Limb (tissue), 2 donors: ENCODE measurements at regions not wholly inside any gene's neighbourhood (a gene's known extent, or its start where the extent isn't known, plus 50 kb on each side); places are given as distances from the start of the nearest gene placed in this dataset.

Experiments used
- DNase-seq, 2 donors: peaks; one replicate each; pipeline ENCODE4 v3.0.0-alpha.2; 2016; ENCODE audit errors: extremely low spot score in 2 of 2

DNA sequence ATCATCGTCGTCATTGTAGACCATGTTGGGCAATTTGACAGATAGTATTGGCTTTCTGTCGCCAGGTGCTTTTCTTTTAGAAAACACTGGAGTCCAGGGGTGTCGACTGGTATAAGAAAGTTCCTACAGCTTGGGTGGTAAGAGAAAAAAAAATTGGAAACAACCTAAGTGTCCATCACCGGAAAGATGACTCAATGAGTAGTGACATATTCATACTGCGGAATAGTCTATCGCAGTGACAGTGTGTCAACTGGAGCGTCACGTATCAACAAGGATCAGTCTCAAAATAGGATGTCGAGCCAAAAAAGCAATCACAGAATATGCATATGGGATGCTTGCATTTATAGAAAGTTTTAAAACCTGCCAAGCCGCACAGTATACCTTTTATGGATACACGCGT, 157.6 kb downstream of the MN1 start:
- no peak for DNase-seq

DNA sequence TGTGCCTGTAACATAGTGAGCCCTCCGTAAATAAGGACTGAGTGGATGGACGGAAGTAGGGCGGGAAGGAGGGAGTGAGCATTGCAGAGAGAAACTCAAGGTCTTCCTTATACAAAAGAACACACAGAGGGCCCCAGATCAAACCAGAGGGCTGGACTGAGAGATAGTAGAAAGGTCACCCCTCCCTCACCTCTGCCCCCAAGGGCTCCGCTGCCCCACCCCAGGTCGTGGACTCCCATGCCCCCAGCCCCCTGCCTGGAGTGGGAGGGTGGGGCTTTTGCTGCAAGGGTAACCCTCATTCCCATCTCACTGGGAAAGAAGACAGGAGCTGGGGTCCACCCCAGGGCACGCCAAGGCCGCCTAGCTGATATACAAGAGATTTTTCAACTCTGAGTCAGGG, 157.0 kb downstream of the MN1 start:
- DNase-seq: no peak

DNA sequence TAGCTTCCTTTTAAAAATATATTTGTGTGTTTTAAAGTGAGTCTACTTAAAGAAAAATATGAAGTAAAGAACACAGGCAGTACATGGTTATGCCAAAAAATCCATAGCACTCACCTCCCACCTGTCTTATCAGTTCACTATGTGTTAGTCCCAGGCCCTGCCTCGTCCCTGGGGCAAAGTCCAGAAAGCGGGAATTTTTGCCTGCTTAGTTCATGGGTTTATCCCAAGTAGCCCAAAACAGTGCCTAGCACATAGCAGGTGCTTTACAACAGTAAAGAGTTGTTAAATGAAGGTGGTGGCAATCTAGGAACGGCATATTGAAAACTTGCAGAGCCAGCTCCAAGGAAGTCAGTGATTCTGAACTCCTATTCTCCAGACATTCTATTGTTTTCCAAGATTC, 154.0 kb downstream of the MN1 start:
- no peak for DNase-seq

DNA sequence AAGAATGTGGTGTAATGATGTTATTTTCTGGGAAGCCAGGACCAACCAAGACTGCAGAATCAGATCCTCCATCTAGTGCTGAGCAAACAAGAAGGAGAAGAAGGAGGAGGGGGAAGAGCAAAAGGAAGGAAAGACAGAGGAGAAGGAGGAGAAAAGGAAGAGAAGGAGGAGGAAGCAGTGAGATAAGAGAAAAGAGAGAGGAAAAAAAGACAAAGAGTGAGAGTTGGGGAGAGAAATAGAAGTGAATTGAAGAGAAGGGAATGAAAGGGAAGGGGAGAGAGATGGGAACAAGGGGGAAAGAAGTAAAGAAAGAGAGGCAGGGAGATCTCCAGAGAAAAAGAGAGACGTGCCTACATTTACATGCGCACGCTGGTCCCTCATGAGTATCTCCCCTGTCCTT, 153.5 kb downstream of the MN1 start:
- DNase-seq: no peak

DNA sequence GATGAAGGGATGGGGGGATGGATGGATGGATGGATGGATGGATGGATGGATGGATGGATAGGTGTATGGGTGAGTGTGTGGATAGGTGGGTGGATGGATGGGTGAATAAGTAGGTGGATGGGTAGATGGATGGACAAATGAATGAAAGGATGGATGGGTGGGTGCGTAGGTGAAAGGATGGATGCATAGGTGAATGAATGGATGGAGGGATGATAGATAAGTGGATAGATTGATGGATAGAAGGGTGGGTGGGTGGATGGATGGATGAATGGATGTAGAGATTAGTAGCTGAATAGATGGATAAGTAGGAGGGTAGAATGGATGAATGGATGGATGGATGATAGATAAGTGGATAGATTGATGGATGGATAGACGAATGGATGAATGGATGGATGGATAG, 152.7 kb downstream of the MN1 start:
- no peak for DNase-seq

DNA sequence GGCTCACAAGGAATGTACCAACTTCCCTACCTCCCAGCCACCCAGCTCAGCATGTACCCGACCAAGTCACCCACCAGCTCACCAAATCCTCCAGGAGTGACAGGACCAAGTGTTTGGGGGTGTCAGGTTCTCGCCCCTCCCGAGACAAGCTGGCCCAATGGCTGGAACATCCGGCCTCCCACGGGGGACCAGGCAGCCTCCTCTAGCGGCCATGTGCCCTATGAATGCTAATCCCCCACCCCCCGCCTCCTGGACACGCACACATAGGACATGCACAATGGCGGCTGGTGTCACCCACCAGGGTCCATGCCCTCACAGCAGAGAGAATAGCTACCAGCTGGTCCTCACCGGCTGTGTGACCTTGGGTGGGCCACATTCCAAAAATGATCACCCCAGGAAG, 151.0 kb downstream of the MN1 start:
- DNase-seq: no peak

DNA sequence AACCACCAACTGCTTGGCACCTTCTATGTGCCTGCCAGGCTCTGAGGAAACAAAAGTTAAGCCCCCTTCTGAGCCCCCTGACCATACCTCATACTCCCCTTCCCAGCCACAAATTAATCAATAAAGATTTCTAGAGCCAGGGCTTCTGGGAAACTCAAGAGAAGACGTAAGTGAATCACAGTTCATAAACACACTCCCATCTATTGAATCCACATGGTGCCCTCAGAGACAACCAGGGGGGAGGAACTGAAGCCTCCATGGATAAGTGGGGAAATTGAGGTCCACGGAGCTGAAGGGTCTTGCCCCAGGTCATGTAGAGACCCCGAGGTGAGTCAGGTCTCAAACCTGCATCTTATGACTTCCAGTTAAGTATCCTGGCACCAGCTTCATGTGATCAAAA, 150.6 kb downstream of the MN1 start:
- DNase-seq: no peak

DNA sequence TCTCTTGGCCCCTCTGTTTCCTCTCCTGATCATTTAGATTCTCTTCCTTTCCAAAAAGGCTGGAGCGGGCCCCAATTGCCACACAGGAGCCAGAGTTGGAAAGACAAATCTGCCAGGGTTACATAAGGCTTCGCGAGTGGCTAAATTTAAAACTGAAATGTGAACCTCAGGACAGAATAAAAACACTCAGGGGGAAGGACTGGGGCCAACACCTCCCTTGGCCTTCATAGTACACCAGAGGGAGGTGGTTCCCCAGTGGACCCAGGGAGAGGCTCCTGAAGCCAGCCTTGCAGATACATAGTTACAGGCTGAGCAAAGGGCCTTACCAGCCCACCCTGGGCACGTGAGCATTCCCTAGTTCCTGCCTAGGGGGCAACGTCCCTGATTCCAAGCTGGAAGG, 150.1 kb downstream of the MN1 start:
- DNase-seq: no peak

DNA sequence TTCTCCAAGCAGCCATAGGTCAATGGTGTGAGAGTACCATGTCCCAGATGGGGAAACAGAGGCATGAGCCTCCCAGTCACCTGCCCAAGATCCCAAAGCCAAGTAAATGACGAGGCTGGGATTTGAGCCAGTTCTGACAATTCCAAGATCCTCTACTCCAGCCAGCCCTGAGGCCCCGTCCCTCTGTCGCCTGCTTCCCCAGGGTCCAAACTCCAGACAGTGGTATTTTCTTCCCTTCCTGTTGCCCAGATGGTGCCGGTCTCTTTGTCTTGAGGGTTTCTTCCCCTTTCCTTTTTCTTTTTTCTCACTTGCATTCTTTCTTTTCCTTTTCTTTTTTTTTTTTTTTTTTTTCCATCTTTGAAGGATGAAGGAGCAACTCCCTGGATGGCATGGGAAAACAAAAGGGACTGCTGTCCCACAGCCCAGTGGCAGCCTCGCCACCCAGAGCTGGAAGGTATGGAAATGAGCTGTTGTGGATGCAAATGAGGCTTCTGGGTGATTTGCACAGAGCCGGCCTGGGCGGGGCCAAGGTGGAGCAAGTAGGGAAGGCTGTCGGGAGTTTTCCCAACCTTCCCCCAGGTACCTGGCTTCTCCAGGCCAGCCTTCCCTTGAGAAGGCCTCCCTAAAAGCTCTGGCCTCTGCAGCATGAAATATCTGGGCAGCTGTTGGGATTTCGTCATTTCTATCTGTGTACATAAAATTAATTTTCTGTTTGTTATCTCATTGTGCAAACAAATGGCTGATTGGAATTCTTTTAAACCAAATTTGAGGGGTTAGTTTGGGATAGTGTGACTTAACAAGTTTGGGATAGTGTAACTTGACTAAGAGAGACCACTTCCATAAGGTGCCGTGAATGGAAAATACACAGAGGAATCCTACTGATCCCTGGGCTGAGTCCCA, 146.8 kb downstream of the MN1 start:
- no peak for DNase-seq

DNA sequence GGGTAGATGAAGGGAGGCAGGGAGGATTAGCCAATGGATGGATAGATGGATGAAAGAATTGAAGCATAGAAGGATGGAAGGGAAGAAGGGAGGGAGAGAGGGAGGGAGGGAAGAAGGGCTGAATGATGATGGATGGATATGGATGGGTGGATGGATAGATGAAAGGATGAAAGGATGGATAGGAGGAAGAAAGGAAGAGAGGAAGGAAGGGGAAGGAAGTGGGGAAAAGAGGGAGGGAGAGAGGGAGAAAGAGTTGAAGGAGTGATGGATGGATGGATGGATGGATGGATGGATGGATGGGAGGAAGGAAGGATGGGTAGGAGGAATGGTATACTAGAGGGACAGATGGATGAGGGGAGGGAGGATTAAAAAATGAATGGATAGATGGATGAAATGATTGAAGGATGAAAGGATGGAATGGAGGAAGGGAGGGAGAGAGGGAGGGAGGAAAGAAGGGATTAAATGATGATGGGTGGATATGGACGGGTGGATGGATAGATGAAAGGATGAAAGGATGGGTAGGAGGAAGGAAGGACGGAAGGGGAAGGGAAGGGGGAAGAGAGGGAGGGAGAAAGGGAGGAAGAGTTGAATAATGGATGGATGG, 145.9 kb downstream of the MN1 start:
- DNase-seq: no peak

DNA sequence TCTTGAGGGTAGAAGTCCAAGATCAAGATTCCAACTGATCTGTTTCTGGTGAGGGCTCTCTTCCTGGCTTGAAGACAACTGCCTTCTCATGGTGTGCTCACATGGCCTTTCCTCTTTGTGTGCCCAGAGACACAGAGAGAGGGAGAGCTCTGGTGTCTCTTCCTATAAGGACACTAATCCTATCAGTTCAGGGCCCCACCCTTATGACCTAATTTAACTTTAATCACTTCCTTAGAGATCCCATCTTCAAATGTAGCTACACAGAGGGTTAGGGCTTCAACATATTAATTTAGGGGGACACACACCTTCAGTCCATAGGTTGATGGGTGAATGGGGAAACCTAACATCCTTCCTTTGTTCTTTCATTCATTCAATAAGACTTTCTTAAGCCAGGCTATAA, 144.6 kb downstream of the MN1 start:
- no peak for DNase-seq

DNA sequence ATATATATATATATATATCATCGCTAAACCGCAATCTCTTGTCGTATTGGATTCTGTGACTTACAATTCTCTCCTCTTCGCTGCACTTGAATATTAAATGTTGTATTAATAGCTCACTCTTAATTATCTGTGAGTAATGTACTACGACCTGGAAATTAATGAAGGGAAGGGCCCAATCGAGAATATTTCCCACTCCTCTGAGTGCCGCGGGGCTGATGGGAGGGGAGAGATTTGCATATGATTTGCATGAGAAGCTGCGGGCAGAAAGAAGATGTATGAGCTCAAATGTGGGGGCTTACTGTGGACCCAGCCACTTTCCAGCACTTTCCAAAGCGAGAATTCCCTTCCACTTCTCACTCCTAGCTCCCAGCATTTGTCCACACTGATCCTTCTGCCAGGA, 141.2 kb downstream of the MN1 start:
- no peak for DNase-seq

DNA sequence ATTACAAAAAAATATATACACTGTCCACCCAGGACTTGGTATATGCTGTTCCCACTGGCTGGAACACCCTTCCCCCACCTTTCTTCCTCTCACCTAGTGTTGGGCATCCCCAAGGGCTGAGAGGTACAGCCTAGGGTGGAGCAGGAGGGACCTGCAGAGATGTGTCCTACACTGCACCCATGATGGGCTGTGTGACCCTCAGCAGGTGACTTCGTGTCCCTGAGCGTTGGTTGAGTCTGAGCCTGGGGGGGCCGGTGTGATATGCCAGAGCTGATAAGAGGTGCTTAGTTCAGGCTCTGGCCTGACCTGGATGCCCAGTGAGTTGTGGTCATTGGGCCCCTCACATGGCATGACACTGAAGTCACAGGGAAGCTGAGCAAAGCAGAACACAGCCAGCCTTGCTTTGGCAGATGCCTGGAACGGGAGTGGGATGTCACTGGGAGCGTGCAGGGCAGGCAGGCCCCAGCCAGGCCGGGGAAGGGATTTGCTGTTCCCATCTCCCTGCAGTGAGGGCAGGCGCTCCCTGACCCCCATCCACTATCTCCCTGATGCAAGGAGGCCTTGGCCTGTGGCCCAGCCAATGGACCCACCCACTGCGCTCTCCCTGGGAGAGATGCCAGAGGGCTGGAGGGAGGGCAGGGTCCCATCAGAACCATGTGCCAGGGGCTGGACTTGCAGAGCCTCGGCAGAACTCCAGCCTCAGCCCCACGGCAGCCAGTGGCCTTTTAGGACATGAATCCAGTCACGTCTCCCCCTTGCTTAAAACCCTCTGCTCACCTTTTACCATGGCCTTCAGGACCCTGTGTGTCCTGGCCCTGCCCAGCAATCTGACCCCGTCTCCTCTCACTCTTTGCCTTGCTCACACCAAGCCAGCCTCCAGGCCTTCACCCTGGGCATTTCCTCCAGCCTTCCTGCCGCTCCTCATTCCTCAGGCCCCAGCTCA, 138.9 kb downstream of the MN1 start:
- DNase-seq: no peak

DNA sequence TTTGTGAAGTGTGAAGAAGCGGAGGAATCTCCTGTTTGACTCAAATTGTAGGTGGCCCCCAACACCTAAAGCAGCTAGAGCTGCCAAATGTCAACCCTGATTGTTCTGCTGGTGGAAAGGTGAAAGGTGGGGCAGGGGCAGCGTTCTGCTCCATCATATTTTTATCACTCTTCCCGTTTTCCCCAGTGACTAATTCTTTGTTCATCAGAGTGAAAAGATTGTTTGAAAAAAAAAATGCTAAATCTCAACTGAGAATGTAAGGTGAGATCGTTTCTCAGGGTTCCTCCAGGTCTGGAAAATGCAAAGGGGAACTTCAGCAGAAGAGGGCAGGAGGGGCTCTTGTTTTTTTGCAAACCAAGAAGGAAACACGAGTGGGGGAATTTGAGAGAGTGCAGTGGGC, 137.7 kb downstream of the MN1 start:
- no peak for DNase-seq

DNA sequence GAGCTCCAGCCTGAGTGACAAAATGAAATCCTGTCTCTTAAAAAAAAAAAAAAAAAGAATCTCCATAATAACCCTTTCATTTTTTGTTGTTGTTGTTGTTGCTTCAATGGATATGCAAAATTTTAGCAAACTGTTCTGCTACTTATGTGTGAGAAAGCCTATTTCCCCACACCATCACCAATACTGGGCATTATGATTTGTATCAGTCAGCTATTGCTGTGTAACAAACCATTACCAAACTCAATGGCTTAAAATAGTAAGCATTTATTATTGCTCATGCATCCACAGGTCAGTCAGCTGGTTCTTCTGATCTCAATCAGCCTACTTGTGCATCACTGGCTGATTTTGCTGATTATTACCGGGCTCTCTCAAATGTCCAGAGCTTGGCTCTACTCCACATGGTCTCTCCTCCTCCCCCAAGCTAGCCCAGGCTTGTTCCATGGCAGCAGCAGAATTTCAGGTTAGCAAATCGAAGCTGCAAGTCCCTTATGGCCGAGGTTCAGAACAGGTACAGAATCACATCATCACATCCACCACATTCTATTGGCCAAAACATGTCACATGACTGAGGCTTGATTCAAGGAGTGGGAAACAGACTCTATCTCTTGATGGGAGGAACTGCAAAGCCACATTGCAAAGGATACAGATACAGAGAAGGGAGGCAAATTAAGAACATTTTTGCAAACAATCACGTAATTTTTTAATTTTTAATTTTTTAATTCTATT, 135.1 kb downstream of the MN1 start:
- no peak for DNase-seq

DNA sequence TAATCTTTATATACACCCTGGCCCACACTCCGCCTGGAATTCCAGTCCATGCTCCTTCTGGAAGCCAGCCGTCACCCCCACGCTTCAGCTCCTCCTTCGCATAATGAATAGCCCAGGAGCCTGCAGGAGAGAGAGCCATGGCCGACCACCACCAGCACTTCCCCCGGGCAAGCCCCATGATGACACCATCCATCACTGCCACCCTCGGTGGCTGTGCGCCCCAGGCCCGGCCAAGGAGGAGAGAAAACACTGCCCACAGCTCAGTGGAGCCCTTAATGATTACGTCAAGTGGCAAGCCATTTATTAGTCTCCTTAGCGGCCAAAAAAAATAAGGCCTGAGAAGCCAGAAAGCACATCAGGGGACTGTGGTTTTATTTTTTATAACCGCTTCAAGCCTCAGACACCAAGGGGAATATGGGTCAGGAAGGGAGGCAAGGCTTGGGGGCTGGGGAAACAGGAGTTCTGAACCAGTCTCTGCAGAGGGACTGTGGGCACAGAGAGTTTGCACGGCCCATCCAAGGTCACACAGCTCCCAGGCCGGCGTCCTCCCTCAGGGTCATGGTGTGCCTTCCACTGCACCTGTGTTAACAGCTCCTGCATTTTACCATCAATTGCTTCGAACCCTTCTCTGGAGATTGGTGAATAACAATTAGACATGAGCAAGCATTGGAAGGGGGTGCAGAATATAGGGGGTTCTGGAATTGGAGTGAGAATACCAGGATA, 134.3 kb downstream of the MN1 start:
- DNase-seq: peak in 1 of 2 donors; percentile 74

DNA sequence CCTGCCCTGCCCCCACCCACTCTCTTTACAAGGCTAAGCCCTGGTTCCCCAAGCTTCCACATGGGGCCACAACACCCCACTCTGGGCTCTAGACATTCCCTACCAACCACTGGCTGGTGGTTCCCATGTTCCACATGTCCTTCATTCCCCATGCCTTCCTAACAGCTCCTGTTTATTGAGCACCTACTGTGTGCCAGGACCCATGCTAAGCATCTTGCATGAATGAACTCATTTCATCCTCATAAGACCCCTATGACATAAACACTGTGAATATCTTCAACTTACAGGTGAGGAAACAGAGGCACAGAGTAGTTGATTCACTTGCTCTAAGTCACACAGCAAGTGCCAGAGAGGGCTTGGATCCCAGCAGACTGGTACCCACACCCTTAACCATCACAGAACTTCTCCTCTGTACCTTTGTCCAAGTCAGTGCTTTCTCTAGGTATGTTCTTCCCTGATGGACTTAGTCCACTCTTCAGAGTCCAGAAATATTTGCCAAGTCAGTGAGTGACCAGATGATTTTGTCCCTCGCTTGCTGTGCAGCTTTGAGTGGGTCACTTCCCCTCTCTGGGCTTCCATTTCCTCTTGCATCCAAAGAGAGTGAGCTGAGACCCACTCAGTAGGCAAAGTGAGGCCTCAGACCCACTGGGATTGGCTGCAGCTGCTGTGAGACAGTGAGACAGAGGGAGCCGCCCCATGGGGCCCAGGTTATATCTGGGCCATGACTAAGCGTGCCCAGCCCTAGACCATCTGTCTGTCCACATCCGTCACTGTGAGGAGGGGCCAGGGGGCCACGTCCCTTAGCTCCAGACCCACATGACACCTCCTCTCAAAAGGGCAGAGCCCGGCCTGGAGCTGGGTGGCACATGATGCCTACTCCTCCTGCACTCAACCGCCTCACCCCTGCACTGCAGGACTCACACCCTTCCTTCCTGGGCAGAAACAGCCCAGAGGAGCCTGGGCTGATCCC, 132.4 kb downstream of the MN1 start:
- no peak for DNase-seq

DNA sequence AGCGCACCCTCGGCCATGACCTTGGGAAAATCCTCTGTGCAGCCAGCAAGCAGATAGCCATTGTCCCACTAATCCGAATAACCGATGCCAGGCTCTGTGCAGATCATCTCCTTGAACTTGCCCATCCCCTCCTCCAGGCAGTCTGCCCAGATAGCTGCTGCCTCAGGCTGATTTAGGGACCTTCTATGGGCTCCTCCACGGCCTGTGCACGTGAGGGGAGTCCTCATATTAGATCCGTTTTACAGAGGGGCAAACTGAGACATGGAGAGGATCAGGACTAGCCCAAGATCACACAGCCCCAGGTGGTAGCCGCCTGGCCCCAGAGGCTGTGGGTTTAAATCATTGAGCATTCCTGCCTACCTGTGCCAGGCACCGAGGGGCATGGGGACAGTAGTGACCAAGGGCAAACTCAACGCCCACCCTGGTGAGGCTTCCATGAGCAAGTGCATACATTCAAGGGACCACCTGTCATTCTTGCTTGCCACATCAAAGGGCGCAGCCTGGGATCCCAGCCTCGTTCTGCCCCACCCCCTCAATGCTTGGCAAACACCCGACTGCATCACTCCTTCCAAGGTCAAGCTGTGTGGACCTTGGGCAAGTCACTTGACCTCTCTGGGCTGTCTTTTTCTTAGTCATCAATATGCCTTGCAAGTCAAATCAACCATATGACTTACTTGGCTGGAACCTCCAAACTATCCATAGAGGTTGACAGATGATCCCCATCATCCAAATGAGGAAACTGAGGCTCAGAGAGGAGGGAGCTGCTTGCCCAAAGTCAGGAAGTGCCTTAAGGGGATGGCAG, 131.6 kb downstream of the MN1 start:
- DNase-seq: no peak
